Upper lobe of left lung (tissue), 4 donors: ENCODE measurements at regions not wholly inside any gene's neighbourhood (a gene's known extent, or its start where the extent isn't known, plus 50 kb on each side); places are given as distances from the start of the nearest gene placed in this dataset.

Experiments used
- CTCF ChIP-seq, 6 experiments: fragments of 450-650 bp in 4 of 6; fragments of 200-600 bp in 2 of 6; sonication (generic) in 2 of 6; IDR thresholded peaks; one replicate each; pipeline ENCODE4 v1.5.1; 2016 to 2019; ENCODE audit warnings: antibody characterized with exemption in 6 of 6
- EP300 ChIP-seq, 4 donors: sonication (generic); formaldehyde crosslinking; IDR thresholded peaks; one replicate each; pipeline ENCODE4 v1.5.1; 2017; ENCODE audit warnings: antibody characterized with exemption in 4 of 4, control low read depth in 2 of 4

GRCh38 chrX:30015440-30015839 is 199.9 kb upstream of the MAGEB2 start:
- TF ChIP-seq CTCF (IDR thresholded peaks at IDR 0.05) = no peak
- no peak for TF ChIP-seq EP300 (IDR thresholded peaks at IDR 0.05)
